HepG2 (cell line): ENCODE measurements at regions not wholly inside any gene's neighbourhood (a gene's known extent, or its start where the extent isn't known, plus 50 kb on each side); places are given as distances from the start of the nearest gene placed in this dataset.

ENCODE experiments used
- ATF6 ChIP-seq: sonication (generic); formaldehyde crosslinking; conservative IDR thresholded peaks from 2 replicates; pipeline ENCODE4 v1.4.0; 2020; ENCODE audit warnings: missing genetic modification reagents
- ATF7 ChIP-seq, 2 experiments: fragments of 450-650 bp in 1 of 2; sonication (generic) in 1 of 2; formaldehyde crosslinking in 1 of 2; IDR thresholded peaks; 2 replicates each; pipeline versions ENCODE4 v1.4.0 to v1.6.1; 2016 to 2020; ENCODE audit warnings: antibody characterized with exemption in 1 of 2, mild to moderate bottlenecking in 1 of 2, missing genetic modification reagents in 1 of 2
- FOXJ3 ChIP-seq: sonication (generic); formaldehyde crosslinking; IDR thresholded peaks from 2 replicates; pipeline ENCODE4 v1.4.0; 2020; ENCODE audit warnings: missing genetic modification reagents, mild to moderate bottlenecking, borderline replicate concordance
- JUNB ChIP-seq: sonication (generic); formaldehyde crosslinking; IDR thresholded peaks from 2 replicates; pipeline ENCODE4 v1.8.0; 2022; ENCODE audit warnings: missing genetic modification reagents, mild to moderate bottlenecking, borderline replicate concordance
- NR2C2 ChIP-seq: sonication (generic); formaldehyde crosslinking; IDR thresholded peaks from 2 replicates; pipeline ENCODE4 v1.4.0; 2020; ENCODE audit warnings: missing genetic modification reagents, mild to moderate bottlenecking, moderate library complexity, borderline replicate concordance
- NR2F2 ChIP-seq: IDR thresholded peaks from 2 replicates; pipeline ENCODE4 v1.6.1; 2012; ENCODE audit warnings: low read depth, inconsistent platforms, borderline replicate concordance
- NR2F6 ChIP-seq, 2 experiments: IDR thresholded peaks; 2 replicates each; pipeline ENCODE4 v1.6.1; 2016; ENCODE audit warnings: antibody characterized with exemption in 1 of 2, mild to moderate bottlenecking in 1 of 2
- PRDM4 ChIP-seq: sonication (generic); formaldehyde crosslinking; IDR thresholded peaks from 2 replicates; pipeline ENCODE4 v1.9.0; 2021; ENCODE audit warnings: missing genetic modification reagents, borderline replicate concordance
- RELA ChIP-seq: sonication (generic); formaldehyde crosslinking; IDR thresholded peaks from 2 replicates; pipeline ENCODE4 v1.4.0; 2020; ENCODE audit warnings: missing genetic modification reagents
- RXRA ChIP-seq: sonication (generic); formaldehyde crosslinking; IDR thresholded peaks from 2 replicates; pipeline ENCODE4 v1.5.1; 2020; ENCODE audit warnings: missing genetic modification reagents
- SNAI1 ChIP-seq: sonication (generic); formaldehyde crosslinking; IDR thresholded peaks from 2 replicates; pipeline ENCODE4 v1.5.0; 2020; ENCODE audit warnings: mild to moderate bottlenecking, missing genetic modification reagents, borderline replicate concordance
- TCF12 ChIP-seq, 2 experiments: fragments of 450-650 bp in 1 of 2; sonication (generic) in 1 of 2; formaldehyde crosslinking in 1 of 2; IDR thresholded peaks; 2 replicates each; pipeline versions ENCODE4 v1.6.1 to v1.8.0; 2017 to 2022; ENCODE audit warnings: antibody characterized with exemption in 1 of 2, mild to moderate bottlenecking in 1 of 2, missing genetic modification reagents in 1 of 2, moderate library complexity in 1 of 2
- ZMAT3 ChIP-seq: sonication (generic); formaldehyde crosslinking; conservative IDR thresholded peaks from 2 replicates; pipeline ENCODE4 v1.7.0; 2021; ENCODE audit warnings: missing genetic modification reagents
- ZNF12 ChIP-seq: sonication (generic); formaldehyde crosslinking; IDR thresholded peaks from 2 replicates; pipeline ENCODE4 v1.5.0; 2020; ENCODE audit warnings: missing genetic modification reagents
- ZNF281 ChIP-seq: sonication (generic); formaldehyde crosslinking; IDR thresholded peaks from 2 replicates; pipeline ENCODE4 v1.4.0; 2020; ENCODE audit warnings: missing genetic modification reagents, borderline replicate concordance
- ZNF570 ChIP-seq: sonication (generic); formaldehyde crosslinking; IDR thresholded peaks from 2 replicates; pipeline ENCODE4 v1.4.0; 2020; ENCODE audit warnings: mild to moderate bottlenecking, missing genetic modification reagents, borderline replicate concordance
- ZNF737 ChIP-seq: sonication (generic); formaldehyde crosslinking; IDR thresholded peaks from 2 replicates; pipeline ENCODE4 v1.5.0; 2020; ENCODE audit warnings: missing genetic modification reagents, mild to moderate bottlenecking, borderline replicate concordance
- ZNF770 ChIP-seq: sonication (generic); formaldehyde crosslinking; IDR thresholded peaks from 2 replicates; pipeline ENCODE4 v1.5.0; 2020; ENCODE audit warnings: mild to moderate bottlenecking, missing genetic modification reagents

- TF ChIP-seq FOXJ3 (CRISPR knock-in tag) (0 out of 2 replicates have a peak, but pooled peaks have one; percentile 18), NR2F2 (peak; percentile 80), ZMAT3 (CRISPR knock-in tag) (no peak), NR2C2 (CRISPR knock-in tag) (peak; percentile 42), ZNF12 (CRISPR knock-in tag) (no peak), NR2F6 (IDR thresholded peaks at IDR 0.05) (peak; percentile 90), NR2F6 (CRISPR knock-in tag; IDR thresholded peaks at IDR 0.05) (peak; percentile 41; the same call in 1 of the 2 replicates), SNAI1 (CRISPR knock-in tag) (no peak), JUNB (no peak), TCF12 (IDR thresholded peaks at IDR 0.05) (no peak), TCF12 (CRISPR knock-in tag; IDR thresholded peaks at IDR 0.05) (no peak), ZNF570 (no peak), ATF7 (IDR thresholded peaks at IDR 0.05) (peak; percentile 46), ATF7 (CRISPR knock-in tag; IDR thresholded peaks at IDR 0.05) (no peak), PRDM4 (CRISPR knock-in tag) (no peak), ATF6 (CRISPR knock-in tag) (no peak), ZNF281 (CRISPR knock-in tag) (no peak), RELA (CRISPR knock-in tag) (no peak), ZNF737 (no peak), RXRA (CRISPR knock-in tag) (peak; percentile 46; the same call in 1 of the 2 replicates), ZNF770 (CRISPR knock-in tag) (no peak)
- TF ChIP-seq, all 625 proteins: peak for 10
Observed at GRCh38 chr10:112053895-112054294, 129.7 kb downstream of the GPAM start (continued).
